HG03135 (cell line): ENCODE measurements at regions not wholly inside any gene's neighbourhood (a gene's known extent, or its start where the extent isn't known, plus 50 kb on each side); places are given as distances from the start of the nearest gene placed in this dataset.
"Not testable (repeated sequence)": the region's sequence is repeated elsewhere in the genome, so short reads cannot be mapped to it uniquely, and the experiment has no call there.

ENCODE experiments used
- ATAC-seq: cut with Tn5 transposase; IDR thresholded peaks from one replicate; pipeline ENCODE4 v1.9.1; 2021; ENCODE audit warnings: mild to moderate bottlenecking, moderate library complexity; ENCODE audit not compliant: unreplicated experiment

- ATAC-seq, result no peak
Measured at GRCh38 chr13:89281331-89281730, 1610.2 kb downstream of the SLITRK5 start.

GRCh38 chr13:89282241-89282640 is 1611.1 kb downstream of the SLITRK5 start:
- ATAC-seq, result no peak

- ATAC-seq, result no peak
Measured at GRCh38 chr13:89287381-89287780, 1616.2 kb downstream of the SLITRK5 start.

- no peak for ATAC-seq
Measured at GRCh38 chr13:89294115-89294867, 1623.1 kb downstream of the SLITRK5 start.

- ATAC-seq, result no peak
Measured at GRCh38 chr13:89307278-89307677, 1636.1 kb downstream of the SLITRK5 start.

- ATAC-seq, result no peak
Measured at GRCh38 chr13:89310943-89311672, 1639.9 kb downstream of the SLITRK5 start.

GRCh38 chr13:89315287-89315686 is 1644.1 kb downstream of the SLITRK5 start:
- no peak for ATAC-seq

GRCh38 chr13:89322466-89322865 is 1651.3 kb downstream of the SLITRK5 start:
- ATAC-seq, result no peak

- ATAC-seq, result no peak
Measured at GRCh38 chr13:89324582-89324981, 1653.4 kb downstream of the SLITRK5 start.

- no peak for ATAC-seq
Measured at GRCh38 chr13:89343165-89343564, 1672.0 kb downstream of the SLITRK5 start.

- no peak for ATAC-seq
Measured at GRCh38 chr13:89352384-89352783, 1681.2 kb downstream of the SLITRK5 start.

GRCh38 chr13:89361909-89362308 is 1690.7 kb downstream of the SLITRK5 start:
- ATAC-seq, result no peak

GRCh38 chr13:89363144-89363543 is 1692.0 kb downstream of the SLITRK5 start:
- no peak for ATAC-seq

GRCh38 chr13:89372193-89372592 is 1701.0 kb downstream of the SLITRK5 start:
- no peak for ATAC-seq

GRCh38 chr13:89375839-89376238 is 1704.7 kb downstream of the SLITRK5 start:
- no peak for ATAC-seq

- ATAC-seq, result no peak
Measured at GRCh38 chr13:89380101-89380500, 1708.9 kb downstream of the SLITRK5 start.

GRCh38 chr13:89382981-89383380 is 1711.8 kb downstream of the SLITRK5 start:
- ATAC-seq, result no peak

GRCh38 chr13:89383891-89384290 is 1712.7 kb downstream of the SLITRK5 start:
- ATAC-seq, result no peak

GRCh38 chr13:89393758-89394304 is 1722.7 kb downstream of the SLITRK5 start:
- ATAC-seq, result no peak

GRCh38 chr13:89401264-89401675 is 1730.1 kb downstream of the SLITRK5 start:
- ATAC-seq, result no peak

- no peak for ATAC-seq
Measured at GRCh38 chr13:89402211-89402610, 1731.0 kb downstream of the SLITRK5 start.

- ATAC-seq, result not testable (repeated sequence)
Measured at GRCh38 chr13:89406096-89406495, 1734.9 kb downstream of the SLITRK5 start.
